HepG2 (cell line): ENCODE measurements at regions not wholly inside any gene's neighbourhood (a gene's known extent, or its start where the extent isn't known, plus 50 kb on each side); places are given as distances from the start of the nearest gene placed in this dataset.

Experiments used
- CTCF ChIP-seq: sonication (generic); formaldehyde crosslinking; IDR thresholded peaks from 2 replicates; pipeline ENCODE4 v1.5.0; 2020; ENCODE audit warnings: mild to moderate bottlenecking, missing genetic modification reagents, moderate library complexity
- EZH2 ChIP-seq: conservative IDR thresholded peaks from 2 replicates; pipeline ENCODE4 v1.6.1; 2012; ENCODE audit warnings: mild to moderate bottlenecking, low read depth, low read length, moderate library complexity
- NFYB ChIP-seq: sonication (generic); formaldehyde crosslinking; IDR thresholded peaks from 2 replicates; pipeline ENCODE4 v1.4.0; 2020; ENCODE audit warnings: missing genetic modification reagents
- RAD21 ChIP-seq: fragments of 450-650 bp; formaldehyde crosslinking; IDR thresholded peaks from 2 replicates; pipeline ENCODE4 v1.5.0; 2020; ENCODE audit warnings: mild to moderate bottlenecking
- RBM39 ChIP-seq: fragments of 200-400 bp; formaldehyde crosslinking; IDR thresholded peaks from one replicate; pipeline ENCODE4 v1.6.1; 2018; ENCODE audit warnings: antibody characterized with exemption, mild to moderate bottlenecking, low read depth, low read length; ENCODE audit not compliant: poor library complexity, severe bottlenecking
- TBP ChIP-seq: sonication (generic); formaldehyde crosslinking; IDR thresholded peaks from 2 replicates; pipeline ENCODE4 v1.5.0; 2020; ENCODE audit warnings: missing genetic modification reagents
- TBX3 ChIP-seq: fragments of 450-650 bp; IDR thresholded peaks from 2 replicates; pipeline ENCODE4 v1.6.1; 2017; ENCODE audit warnings: antibody characterized with exemption, mild to moderate bottlenecking, inconsistent platforms, borderline replicate concordance
- ZBTB40 ChIP-seq, 2 experiments: fragments of 450-650 bp in 1 of 2; sonication (generic) in 1 of 2; formaldehyde crosslinking in 1 of 2; IDR thresholded peaks; 2 replicates each; pipeline versions ENCODE4 v1.6.1 to v1.8.0; 2016 to 2022; ENCODE audit warnings: antibody characterized with exemption in 1 of 2, mild to moderate bottlenecking in 1 of 2, missing genetic modification reagents in 1 of 2
- ZNF263 ChIP-seq: sonication (generic); formaldehyde crosslinking; IDR thresholded peaks from 2 replicates; pipeline ENCODE4 v1.4.0; 2020; ENCODE audit warnings: missing genetic modification reagents
- ZNF777 ChIP-seq: sonication (generic); formaldehyde crosslinking; IDR thresholded peaks from 2 replicates; pipeline ENCODE4 v1.4.0; 2020; ENCODE audit warnings: missing genetic modification reagents
- ZUFSP ChIP-seq: sonication (generic); formaldehyde crosslinking; IDR thresholded peaks from 2 replicates; pipeline ENCODE4 v1.9.0; 2021; ENCODE audit warnings: missing genetic modification reagents, mild to moderate bottlenecking, borderline replicate concordance
- TF ChIP-seq, protein P1 (sequence below), 2 experiments: sonication (generic) in 1 of 2; formaldehyde crosslinking in 1 of 2; IDR thresholded peaks; 2 replicates each; pipeline versions ENCODE4 v1.6.1 to v1.9.0; 2014 to 2022; ENCODE audit warnings: antibody characterized with exemption in 1 of 2, borderline replicate concordance in 1 of 2, inconsistent platforms in 1 of 2, low read depth in 1 of 2, missing genetic modification reagents in 1 of 2

- TF ChIP-seq, protein P1, sequence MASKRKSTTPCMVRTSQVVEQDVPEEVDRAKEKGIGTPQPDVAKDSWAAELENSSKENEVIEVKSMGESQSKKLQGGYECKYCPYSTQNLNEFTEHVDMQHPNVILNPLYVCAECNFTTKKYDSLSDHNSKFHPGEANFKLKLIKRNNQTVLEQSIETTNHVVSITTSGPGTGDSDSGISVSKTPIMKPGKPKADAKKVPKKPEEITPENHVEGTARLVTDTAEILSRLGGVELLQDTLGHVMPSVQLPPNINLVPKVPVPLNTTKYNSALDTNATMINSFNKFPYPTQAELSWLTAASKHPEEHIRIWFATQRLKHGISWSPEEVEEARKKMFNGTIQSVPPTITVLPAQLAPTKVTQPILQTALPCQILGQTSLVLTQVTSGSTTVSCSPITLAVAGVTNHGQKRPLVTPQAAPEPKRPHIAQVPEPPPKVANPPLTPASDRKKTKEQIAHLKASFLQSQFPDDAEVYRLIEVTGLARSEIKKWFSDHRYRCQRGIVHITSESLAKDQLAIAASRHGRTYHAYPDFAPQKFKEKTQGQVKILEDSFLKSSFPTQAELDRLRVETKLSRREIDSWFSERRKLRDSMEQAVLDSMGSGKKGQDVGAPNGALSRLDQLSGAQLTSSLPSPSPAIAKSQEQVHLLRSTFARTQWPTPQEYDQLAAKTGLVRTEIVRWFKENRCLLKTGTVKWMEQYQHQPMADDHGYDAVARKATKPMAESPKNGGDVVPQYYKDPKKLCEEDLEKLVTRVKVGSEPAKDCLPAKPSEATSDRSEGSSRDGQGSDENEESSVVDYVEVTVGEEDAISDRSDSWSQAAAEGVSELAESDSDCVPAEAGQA (IDR thresholded peaks at IDR 0.05; ENCODE audit: low read depth): no peak
- TF ChIP-seq, protein P1 (CRISPR knock-in tag; IDR thresholded peaks at IDR 0.05; ENCODE audit: borderline replicate concordance): no peak
- TF ChIP-seq TBX3 (no peak), TBP (CRISPR knock-in tag) (no peak), CTCF (CRISPR knock-in tag) (no peak), EZH2 (no peak), ZNF263 (CRISPR knock-in tag) (no peak), NFYB (CRISPR knock-in tag) (no peak), RBM39 (no peak), RAD21 (CRISPR knock-in tag) (no peak), ZUFSP (CRISPR knock-in tag) (no peak), ZNF777 (CRISPR knock-in tag) (no peak), ZBTB40 (IDR thresholded peaks at IDR 0.05) (no peak), ZBTB40 (CRISPR knock-in tag; IDR thresholded peaks at IDR 0.05) (no peak)
These were observed 97.5 kb upstream of the KCNG1 start for GRCh38 chr20:51120438-51120837.
